Breast epithelium (tissue), 3 donors: ENCODE measurements at regions not wholly inside any gene's neighbourhood (a gene's known extent, or its start where the extent isn't known, plus 50 kb on each side); places are given as distances from the start of the nearest gene placed in this dataset.

Experiments used
- CTCF ChIP-seq, 3 donors: fragments of 450-650 bp; IDR thresholded peaks; one replicate each; pipeline ENCODE4 v1.5.1; 2016 to 2017; ENCODE audit warnings: antibody characterized with exemption in 3 of 3, mild to moderate bottlenecking in 3 of 3, moderate library complexity in 3 of 3
- POLR2A ChIP-seq: fragments of 450-650 bp; IDR thresholded peaks from one replicate; pipeline ENCODE4 v1.6.1; 2016; ENCODE audit warnings: antibody characterized with exemption, mild to moderate bottlenecking, moderate library complexity
- POLR2AphosphoS5 ChIP-seq, 3 donors: sonication (generic); formaldehyde crosslinking; IDR thresholded peaks; one replicate each; pipeline ENCODE4 v1.6.1; 2017; ENCODE audit warnings: antibody characterized with exemption in 3 of 3

- TF ChIP-seq CTCF (IDR thresholded peaks at IDR 0.05) = no peak
- no peak for TF ChIP-seq POLR2A
- TF ChIP-seq POLR2AphosphoS5 (IDR thresholded peaks at IDR 0.05) = no peak
Observed at GRCh38 chr1:4418021-4418420, 236.4 kb upstream of the AJAP1 start.
